ENCODE measurements at regions not wholly inside any gene's neighbourhood (a gene's known extent, or its start where the extent isn't known, plus 50 kb on each side); places are given as distances from the start of the nearest gene placed in this dataset.

- TF ChIP-seq POLR2A (IDR thresholded peaks at IDR 0.05; ENCODE audit: low read depth, low read length) = no peak
- no peak for TF ChIP-seq POLR2AphosphoS5 (IDR thresholded peaks at IDR 0.05; ENCODE audit: low read depth, low read length)
Measured at GRCh38 chr2:225842939-225843338, 443.4 kb downstream of the NYAP2 start.

All from GM12892 (cell line).